ENCODE measurements at regions not wholly inside any gene's neighbourhood (a gene's known extent, or its start where the extent isn't known, plus 50 kb on each side); places are given as distances from the start of the nearest gene placed in this dataset.

DNA sequence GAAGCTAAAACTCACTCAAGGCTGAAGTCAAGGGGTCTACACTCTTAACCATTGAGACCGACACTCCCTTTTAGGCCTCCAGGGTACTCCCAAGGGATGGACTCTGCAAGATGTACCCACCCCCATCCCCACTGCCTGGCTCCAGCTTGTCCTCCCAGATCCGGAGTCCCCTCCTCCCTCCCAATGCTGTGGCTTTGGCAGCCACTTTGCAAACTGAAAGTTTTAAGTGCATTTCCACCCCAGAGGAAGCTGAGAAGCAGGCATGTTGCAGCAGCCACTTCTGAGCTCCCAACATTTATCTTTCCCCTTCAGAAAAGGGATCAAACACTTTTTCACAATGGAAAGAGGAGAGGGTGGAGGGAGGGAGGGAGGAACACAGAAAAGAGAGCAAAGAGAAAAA is 115.2 kb downstream of the COPRS start:
- TF ChIP-seq, protein P1, sequence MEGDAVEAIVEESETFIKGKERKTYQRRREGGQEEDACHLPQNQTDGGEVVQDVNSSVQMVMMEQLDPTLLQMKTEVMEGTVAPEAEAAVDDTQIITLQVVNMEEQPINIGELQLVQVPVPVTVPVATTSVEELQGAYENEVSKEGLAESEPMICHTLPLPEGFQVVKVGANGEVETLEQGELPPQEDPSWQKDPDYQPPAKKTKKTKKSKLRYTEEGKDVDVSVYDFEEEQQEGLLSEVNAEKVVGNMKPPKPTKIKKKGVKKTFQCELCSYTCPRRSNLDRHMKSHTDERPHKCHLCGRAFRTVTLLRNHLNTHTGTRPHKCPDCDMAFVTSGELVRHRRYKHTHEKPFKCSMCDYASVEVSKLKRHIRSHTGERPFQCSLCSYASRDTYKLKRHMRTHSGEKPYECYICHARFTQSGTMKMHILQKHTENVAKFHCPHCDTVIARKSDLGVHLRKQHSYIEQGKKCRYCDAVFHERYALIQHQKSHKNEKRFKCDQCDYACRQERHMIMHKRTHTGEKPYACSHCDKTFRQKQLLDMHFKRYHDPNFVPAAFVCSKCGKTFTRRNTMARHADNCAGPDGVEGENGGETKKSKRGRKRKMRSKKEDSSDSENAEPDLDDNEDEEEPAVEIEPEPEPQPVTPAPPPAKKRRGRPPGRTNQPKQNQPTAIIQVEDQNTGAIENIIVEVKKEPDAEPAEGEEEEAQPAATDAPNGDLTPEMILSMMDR (conservative IDR thresholded peaks at IDR 0.05; ENCODE audit: low read length) = no peak
- TF ChIP-seq EZH2phosphoT487 (IDR thresholded peaks at IDR 0.05; ENCODE audit: borderline replicate concordance, low read depth, low read length) = no peak
